ENCODE measurements at regions not wholly inside any gene's neighbourhood (a gene's known extent, or its start where the extent isn't known, plus 50 kb on each side); places are given as distances from the start of the nearest gene placed in this dataset.

DNA sequence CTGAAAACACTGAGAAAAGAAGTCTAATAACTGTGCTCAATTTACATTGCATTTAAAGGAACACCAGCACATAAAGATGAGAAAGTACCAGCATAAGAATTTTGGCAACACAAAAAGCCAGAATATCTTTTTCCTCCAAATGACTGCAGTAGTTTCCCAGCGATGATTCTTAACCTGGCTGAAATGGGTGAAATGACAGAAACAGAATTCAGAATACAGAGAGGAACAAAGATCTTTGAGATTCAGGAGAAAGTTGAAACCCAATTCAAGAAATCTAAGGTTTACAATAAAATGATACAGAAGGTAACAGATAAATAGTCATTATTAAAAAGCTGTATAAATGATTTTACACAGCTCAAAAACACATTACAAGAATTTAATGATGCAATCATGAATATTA is 197.0 kb upstream of the EYS start:
- DNase-seq (ENCODE audit: low read depth) = no peak
- no peak overlapping the region for H3K4me3 ChIP-seq (ENCODE audit: low read length)
- TF ChIP-seq, protein P1, sequence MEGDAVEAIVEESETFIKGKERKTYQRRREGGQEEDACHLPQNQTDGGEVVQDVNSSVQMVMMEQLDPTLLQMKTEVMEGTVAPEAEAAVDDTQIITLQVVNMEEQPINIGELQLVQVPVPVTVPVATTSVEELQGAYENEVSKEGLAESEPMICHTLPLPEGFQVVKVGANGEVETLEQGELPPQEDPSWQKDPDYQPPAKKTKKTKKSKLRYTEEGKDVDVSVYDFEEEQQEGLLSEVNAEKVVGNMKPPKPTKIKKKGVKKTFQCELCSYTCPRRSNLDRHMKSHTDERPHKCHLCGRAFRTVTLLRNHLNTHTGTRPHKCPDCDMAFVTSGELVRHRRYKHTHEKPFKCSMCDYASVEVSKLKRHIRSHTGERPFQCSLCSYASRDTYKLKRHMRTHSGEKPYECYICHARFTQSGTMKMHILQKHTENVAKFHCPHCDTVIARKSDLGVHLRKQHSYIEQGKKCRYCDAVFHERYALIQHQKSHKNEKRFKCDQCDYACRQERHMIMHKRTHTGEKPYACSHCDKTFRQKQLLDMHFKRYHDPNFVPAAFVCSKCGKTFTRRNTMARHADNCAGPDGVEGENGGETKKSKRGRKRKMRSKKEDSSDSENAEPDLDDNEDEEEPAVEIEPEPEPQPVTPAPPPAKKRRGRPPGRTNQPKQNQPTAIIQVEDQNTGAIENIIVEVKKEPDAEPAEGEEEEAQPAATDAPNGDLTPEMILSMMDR (IDR thresholded peaks at IDR 0.05; ENCODE audit: insufficient read depth, low read depth, low read length, missing control alignments) = no peak

DNA sequence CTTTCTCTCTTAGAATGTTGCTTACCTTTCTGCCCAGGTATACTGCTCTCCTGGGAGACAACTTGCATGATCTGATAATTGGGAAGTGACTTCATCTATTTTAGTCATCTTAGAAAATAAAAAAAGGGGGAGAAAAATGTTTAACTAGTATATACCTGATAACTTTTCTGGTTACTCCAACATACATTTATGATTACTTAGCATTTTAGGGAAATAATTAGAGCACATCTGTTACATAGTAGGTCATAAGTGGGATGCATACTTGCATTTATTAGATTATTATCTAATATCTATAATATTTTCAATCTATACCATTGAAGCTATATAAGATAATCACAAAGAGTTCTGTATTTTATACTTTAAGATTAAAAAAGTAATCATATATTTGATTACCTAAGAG is 193.9 kb upstream of the EYS start:
- no peak for DNase-seq (ENCODE audit: low read depth)
- no peak overlapping the region for H3K4me3 ChIP-seq (ENCODE audit: low read length)
- TF ChIP-seq, protein P1 (IDR thresholded peaks at IDR 0.05; ENCODE audit: insufficient read depth, low read depth, low read length, missing control alignments) = no peak

DNA sequence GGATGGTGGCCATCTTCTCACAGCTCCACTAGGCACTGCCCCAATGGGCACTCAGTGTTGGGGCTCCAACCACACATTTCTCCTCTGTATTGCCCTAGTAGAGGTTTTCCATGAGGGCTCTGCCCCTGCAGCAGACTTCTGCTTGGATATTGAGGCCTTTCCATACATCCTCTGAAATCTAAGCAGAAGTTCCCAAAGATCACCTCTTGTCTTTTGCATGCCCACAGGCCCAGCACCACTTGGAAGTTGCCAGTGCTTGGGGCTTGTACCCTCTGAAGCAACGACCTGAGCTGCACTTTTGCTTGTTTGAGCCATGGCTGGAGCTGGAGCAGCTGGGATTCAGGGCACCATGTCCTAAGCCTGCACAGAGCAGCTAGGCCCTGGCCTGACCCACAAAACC is 189.1 kb upstream of the EYS start:
- no peak overlapping the region for H3K4me3 ChIP-seq (ENCODE audit: low read length)
- TF ChIP-seq, protein P1 (IDR thresholded peaks at IDR 0.05; ENCODE audit: insufficient read depth, low read depth, low read length, missing control alignments) = no peak
- no peak for DNase-seq (ENCODE audit: low read depth)

DNA sequence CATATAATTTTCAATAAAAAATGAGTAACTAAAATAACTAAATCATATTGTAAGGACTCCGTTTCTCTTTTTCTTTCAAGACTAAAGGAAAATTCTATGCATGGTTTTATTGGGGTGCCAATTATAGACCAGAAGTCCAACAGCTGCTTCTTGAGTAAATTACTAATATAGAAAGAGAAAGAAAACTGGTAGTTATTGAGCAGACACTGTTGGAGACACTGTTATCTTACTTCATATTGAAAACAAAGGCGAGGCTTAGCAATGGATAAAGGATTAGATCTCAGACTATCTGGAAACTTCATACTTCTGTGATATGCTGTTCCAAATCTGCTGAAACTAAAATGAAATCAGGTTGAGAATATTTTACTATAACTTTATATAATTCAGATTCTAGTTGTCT is 169.6 kb upstream of the EYS start:
- no peak for DNase-seq (ENCODE audit: low read depth)
- TF ChIP-seq, protein P1 (IDR thresholded peaks at IDR 0.05; ENCODE audit: insufficient read depth, low read depth, low read length, missing control alignments) = no peak
- no peak overlapping the region for H3K4me3 ChIP-seq (ENCODE audit: low read length)

DNA sequence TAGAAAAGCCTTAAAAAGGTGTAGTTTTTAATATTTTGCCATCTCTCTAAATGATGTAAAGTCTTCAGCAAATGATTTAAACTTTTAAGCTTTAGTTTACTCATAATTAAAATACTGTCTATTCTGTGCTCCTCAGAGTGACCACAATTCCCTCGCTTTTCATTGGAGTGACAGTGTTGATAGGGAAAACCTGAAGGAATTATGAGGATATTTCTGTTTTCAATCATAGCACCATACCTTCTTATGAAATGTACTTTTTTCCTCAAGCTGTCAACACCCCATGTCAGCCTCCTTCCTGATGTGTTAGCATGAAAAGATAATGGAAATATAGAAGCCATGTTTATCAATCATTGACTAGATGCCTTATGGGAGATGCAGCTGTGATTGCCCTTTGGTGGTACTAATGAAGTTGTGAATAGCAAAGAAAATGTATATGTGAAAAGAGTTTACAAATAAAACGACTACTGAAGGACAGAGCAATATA is 145.4 kb upstream of the EYS start:
- H3K4me3 ChIP-seq (ENCODE audit: low read length) = no peak overlapping the region
- TF ChIP-seq, protein P1 (IDR thresholded peaks at IDR 0.05; ENCODE audit: insufficient read depth, low read depth, low read length, missing control alignments) = no peak
- no peak for DNase-seq (ENCODE audit: low read depth)

DNA sequence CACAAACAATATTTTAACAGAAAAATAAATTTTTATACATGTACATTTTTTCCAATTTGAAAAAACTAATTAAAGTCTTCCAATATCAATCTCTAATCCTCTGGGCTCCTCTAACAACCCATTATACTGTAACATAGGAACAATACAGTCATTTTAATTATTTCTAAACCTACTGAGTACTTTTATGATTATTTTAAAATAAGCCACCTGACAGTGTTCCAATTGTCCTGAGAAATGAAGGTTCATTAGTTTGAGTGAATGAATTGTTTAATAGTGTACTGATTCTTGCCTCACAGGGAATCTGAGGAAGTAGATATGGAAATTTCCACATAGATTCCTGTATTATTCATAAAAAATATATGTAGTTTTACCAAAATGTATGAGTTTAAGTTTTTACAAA is 123.1 kb upstream of the EYS start:
- H3K4me3 ChIP-seq (ENCODE audit: low read length) = no peak overlapping the region

DNA sequence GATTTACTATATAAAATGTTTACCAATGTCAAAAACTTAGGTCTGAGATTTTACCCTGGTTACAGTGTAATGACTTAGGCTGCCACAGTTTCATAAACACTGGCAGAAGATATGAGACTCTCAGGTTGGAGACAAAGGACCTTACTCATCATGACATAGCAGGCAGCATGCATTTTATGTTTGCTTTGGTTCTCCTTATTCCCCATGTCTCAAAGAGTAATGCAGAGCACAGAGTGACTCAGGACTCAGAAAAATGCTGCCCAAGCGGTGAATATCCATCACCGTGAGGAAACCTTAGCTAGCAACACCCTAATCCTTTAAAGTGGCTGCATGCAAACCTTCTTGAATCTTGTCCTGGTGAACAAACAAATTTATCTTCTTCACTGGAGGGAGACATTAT is 112.1 kb upstream of the EYS start:
- no peak overlapping the region for H3K4me3 ChIP-seq (ENCODE audit: low read length)
- TF ChIP-seq, protein P1 (IDR thresholded peaks at IDR 0.05; ENCODE audit: insufficient read depth, low read depth, low read length, missing control alignments) = no peak
- peak; percentile 8 for DNase-seq (ENCODE audit: low read depth)

More for the DNA sequence above, 123.1 kb upstream of the EYS start:
- no peak for DNase-seq (ENCODE audit: low read depth)
- TF ChIP-seq, protein P1 (IDR thresholded peaks at IDR 0.05; ENCODE audit: insufficient read depth, low read depth, low read length, missing control alignments) = no peak
